Fibroblast of mammary gland (primary cell): ENCODE measurements at regions not wholly inside any gene's neighbourhood (a gene's known extent, or its start where the extent isn't known, plus 50 kb on each side); places are given as distances from the start of the nearest gene placed in this dataset.

Experiments
- DNase-seq: peaks from one replicate; pipeline ENCODE4 v3.0.0-alpha.2; 2010; ENCODE audit warnings: low read depth
- H3K4me3 ChIP-seq: 2 replicates; pipeline ENCODE4 v1.5.1; 2011; ENCODE audit warnings: low read depth, mild to moderate bottlenecking, low read length, moderate library complexity; ENCODE audit not compliant: control insufficient read depth
- TF ChIP-seq, protein P1 (sequence below): conservative IDR thresholded peaks from 2 replicates; pipeline ENCODE4 v1.5.1; 2011; ENCODE audit warnings: low read depth, low read length, inconsistent platforms; ENCODE audit not compliant: control insufficient read depth, insufficient read depth

GRCh38 chr4:85298037-85298436 is 176.9 kb upstream of the ARHGAP24 start:
- DNase-seq = no peak
- H3K4me3 ChIP-seq = no peak overlapping the region
- TF ChIP-seq, protein P1, sequence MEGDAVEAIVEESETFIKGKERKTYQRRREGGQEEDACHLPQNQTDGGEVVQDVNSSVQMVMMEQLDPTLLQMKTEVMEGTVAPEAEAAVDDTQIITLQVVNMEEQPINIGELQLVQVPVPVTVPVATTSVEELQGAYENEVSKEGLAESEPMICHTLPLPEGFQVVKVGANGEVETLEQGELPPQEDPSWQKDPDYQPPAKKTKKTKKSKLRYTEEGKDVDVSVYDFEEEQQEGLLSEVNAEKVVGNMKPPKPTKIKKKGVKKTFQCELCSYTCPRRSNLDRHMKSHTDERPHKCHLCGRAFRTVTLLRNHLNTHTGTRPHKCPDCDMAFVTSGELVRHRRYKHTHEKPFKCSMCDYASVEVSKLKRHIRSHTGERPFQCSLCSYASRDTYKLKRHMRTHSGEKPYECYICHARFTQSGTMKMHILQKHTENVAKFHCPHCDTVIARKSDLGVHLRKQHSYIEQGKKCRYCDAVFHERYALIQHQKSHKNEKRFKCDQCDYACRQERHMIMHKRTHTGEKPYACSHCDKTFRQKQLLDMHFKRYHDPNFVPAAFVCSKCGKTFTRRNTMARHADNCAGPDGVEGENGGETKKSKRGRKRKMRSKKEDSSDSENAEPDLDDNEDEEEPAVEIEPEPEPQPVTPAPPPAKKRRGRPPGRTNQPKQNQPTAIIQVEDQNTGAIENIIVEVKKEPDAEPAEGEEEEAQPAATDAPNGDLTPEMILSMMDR = no peak

DNA sequence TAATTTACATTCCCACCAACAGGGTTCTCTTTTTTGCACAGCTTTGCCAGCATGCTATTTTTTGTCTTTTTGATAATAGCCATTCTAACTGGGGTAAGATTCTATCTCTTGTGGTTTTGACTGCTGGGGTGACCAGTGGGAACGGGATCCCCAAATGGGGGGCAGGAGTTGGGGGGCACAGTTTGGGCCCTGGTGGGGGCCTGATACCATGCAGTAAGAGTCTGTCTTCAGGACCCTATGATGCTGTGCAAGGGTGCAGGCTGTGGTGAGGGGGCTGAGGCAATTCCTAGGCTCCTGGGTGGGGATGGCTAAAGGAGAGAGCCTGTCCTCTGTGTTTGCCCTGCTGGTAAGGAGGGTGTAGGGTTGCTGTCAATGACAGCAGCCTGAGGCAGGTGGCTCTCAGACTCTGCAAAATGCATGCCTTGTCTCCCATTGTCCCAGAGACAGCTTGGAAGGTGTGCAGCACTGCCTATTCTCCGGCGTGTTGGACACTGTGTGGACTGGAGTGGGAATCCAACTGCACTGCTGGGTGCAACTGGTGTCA is 172.7 kb upstream of the ARHGAP24 start:
- TF ChIP-seq, protein P1 = no peak
- DNase-seq = no peak
- H3K4me3 ChIP-seq = no peak overlapping the region

GRCh38 chr4:85302756-85303155 is 172.2 kb upstream of the ARHGAP24 start:
- H3K4me3 ChIP-seq = no peak overlapping the region
- DNase-seq = no peak
- TF ChIP-seq, protein P1 = no peak

DNA sequence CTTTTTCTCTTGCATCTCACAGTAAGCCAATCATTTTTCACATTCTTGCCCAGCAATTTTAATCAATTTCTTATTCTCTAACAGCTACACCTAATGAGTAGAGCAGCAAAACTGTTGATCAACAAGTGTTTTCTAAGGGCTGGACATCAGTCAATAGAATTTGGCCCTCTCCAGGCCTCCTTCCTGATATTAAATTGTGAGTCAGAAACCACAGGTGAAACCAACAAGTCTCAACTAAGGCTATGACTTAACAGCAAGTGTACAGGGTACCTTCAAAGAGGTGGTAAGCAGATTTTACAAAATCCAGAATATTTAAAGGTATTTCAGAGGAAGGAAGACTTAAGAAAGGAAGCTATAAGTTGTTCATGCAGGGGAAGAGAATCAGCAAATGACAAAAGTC is 156.5 kb upstream of the ARHGAP24 start:
- no peak for DNase-seq
- TF ChIP-seq, protein P1 = no peak
- no peak overlapping the region for H3K4me3 ChIP-seq

DNA sequence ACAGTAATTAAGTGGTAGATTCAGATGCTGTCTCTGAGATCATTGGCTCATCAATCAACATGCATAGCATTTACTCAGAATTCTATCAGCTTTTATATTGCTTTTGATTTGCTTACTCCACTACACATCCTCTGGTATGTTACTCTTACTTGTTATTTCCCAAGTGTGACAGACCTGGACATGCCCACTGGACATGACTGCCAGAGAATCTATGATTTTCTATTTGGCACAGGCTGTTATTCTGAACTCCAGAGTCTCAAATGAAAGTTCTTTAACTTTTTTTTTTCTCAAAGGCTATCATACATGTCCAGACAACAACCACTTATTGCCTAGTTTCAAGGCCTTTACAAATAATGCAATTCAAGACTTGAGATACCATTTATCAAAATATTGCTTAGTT is 116.1 kb upstream of the ARHGAP24 start:
- no peak overlapping the region for H3K4me3 ChIP-seq
- TF ChIP-seq, protein P1 = no peak
- DNase-seq = no peak

- TF ChIP-seq, protein P1 = no peak
- H3K4me3 ChIP-seq = no peak overlapping the region
- DNase-seq = no peak
Measured at GRCh38 chr4:85362550-85362949, 112.4 kb upstream of the ARHGAP24 start.

- TF ChIP-seq, protein P1 = no peak
Measured at GRCh38 chr4:85367815-85368214, 107.1 kb upstream of the ARHGAP24 start.

More at GRCh38 chr4:85367815-85368214, 107.1 kb upstream of the ARHGAP24 start:
- no peak for DNase-seq
- H3K4me3 ChIP-seq = no peak overlapping the region
